C4-2B (cell line): ENCODE measurements at regions not wholly inside any gene's neighbourhood (a gene's known extent, or its start where the extent isn't known, plus 50 kb on each side); places are given as distances from the start of the nearest gene placed in this dataset.

Experiments
- ZFX ChIP-seq: fragments of 450-650 bp; IDR thresholded peaks from 2 replicates; pipeline ENCODE4 v1.6.1; 2017
- TF ChIP-seq, protein P1 (sequence below): fragments of 450-650 bp; conservative IDR thresholded peaks from 2 replicates; pipeline ENCODE4 v1.5.1; 2017; ENCODE audit warnings: mild to moderate bottlenecking

DNA sequence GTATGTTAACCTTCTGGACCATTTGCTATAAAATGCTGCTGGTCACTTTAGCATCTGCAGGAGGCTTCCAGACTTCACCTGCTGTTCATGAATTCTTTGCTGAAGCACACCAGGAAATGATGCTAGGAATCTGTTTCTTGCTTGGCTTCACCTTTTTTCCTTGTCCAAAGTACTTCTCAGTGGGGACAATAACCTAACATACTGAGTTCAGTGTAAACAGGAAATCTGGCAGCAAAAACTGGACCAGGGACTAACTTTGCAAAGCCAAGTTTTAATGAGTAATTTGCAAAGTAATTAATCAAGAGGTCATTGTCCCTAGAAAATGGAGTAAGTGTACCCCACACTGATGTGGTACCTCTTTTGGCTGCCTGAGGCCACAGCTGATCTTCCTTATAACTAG lies 128.4 kb downstream of the RXFP2 start:
- TF ChIP-seq, protein P1, sequence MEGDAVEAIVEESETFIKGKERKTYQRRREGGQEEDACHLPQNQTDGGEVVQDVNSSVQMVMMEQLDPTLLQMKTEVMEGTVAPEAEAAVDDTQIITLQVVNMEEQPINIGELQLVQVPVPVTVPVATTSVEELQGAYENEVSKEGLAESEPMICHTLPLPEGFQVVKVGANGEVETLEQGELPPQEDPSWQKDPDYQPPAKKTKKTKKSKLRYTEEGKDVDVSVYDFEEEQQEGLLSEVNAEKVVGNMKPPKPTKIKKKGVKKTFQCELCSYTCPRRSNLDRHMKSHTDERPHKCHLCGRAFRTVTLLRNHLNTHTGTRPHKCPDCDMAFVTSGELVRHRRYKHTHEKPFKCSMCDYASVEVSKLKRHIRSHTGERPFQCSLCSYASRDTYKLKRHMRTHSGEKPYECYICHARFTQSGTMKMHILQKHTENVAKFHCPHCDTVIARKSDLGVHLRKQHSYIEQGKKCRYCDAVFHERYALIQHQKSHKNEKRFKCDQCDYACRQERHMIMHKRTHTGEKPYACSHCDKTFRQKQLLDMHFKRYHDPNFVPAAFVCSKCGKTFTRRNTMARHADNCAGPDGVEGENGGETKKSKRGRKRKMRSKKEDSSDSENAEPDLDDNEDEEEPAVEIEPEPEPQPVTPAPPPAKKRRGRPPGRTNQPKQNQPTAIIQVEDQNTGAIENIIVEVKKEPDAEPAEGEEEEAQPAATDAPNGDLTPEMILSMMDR, result no peak
- 0 out of 2 replicates have a peak, but pooled peaks have one; percentile 23 for TF ChIP-seq ZFX
